ENCODE measurements at regions not wholly inside any gene's neighbourhood (a gene's known extent, or its start where the extent isn't known, plus 50 kb on each side); places are given as distances from the start of the nearest gene placed in this dataset.
A peak's percentile ranks its signal among the peaks of the same experiment; 100 is the strongest.

DNA sequence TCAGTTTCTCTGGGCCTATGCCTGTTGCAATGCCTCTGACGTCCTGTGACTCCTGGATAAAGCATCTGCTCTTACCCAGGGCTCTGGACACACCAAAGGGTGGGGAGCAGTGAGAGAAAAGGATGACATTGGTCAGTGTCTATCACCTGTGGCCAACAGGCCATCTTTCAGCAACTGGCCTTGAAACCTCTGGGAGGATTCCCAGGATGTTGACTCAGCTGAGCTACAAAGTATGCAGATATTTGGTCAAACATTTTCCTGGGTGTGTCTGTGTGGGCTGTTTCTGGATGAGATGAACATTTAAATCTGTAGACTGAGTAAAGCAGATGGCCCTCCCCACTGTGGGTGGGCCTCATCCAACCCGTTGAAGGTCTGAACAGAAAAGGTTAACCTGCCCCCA lies 149.9 kb downstream of the SPATA19 start:
- FAIRE-seq (no peak), DNase-seq (ENCODE audit: low read depth) (peak; percentile 1)
- no peaks in the 10 kb centered on the region for H3K36me3 ChIP-seq (ENCODE audit: control insufficient read depth, insufficient read depth, low read length)
- H3K27me3 ChIP-seq (ENCODE audit: control insufficient read depth, insufficient read depth, low read length), result no peaks in the 10 kb centered on the region
- TF ChIP-seq, protein P1, sequence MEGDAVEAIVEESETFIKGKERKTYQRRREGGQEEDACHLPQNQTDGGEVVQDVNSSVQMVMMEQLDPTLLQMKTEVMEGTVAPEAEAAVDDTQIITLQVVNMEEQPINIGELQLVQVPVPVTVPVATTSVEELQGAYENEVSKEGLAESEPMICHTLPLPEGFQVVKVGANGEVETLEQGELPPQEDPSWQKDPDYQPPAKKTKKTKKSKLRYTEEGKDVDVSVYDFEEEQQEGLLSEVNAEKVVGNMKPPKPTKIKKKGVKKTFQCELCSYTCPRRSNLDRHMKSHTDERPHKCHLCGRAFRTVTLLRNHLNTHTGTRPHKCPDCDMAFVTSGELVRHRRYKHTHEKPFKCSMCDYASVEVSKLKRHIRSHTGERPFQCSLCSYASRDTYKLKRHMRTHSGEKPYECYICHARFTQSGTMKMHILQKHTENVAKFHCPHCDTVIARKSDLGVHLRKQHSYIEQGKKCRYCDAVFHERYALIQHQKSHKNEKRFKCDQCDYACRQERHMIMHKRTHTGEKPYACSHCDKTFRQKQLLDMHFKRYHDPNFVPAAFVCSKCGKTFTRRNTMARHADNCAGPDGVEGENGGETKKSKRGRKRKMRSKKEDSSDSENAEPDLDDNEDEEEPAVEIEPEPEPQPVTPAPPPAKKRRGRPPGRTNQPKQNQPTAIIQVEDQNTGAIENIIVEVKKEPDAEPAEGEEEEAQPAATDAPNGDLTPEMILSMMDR (IDR thresholded peaks at IDR 0.05; ENCODE audit: insufficient read depth, low read length, severe bottlenecking), result no peak
- H3K4me3 ChIP-seq (ENCODE audit: low read depth, low read length), result no peak overlapping the region

- Histone ChIP-seq H3K4me3 (ENCODE audit: low read depth, low read length) (no peak overlapping the region), H3K27me3 (ENCODE audit: control insufficient read depth, insufficient read depth, low read length) (no peaks in the 10 kb centered on the region), H3K36me3 (ENCODE audit: control insufficient read depth, insufficient read depth, low read length) (no peaks in the 10 kb centered on the region)
- FAIRE-seq, result no peak
- TF ChIP-seq, protein P1 (IDR thresholded peaks at IDR 0.05; ENCODE audit: insufficient read depth, low read length, severe bottlenecking), result no peak
- DNase-seq (ENCODE audit: low read depth), result no peak
Measured at GRCh38 chr11:133694701-133695100, 150.6 kb downstream of the SPATA19 start.

DNA sequence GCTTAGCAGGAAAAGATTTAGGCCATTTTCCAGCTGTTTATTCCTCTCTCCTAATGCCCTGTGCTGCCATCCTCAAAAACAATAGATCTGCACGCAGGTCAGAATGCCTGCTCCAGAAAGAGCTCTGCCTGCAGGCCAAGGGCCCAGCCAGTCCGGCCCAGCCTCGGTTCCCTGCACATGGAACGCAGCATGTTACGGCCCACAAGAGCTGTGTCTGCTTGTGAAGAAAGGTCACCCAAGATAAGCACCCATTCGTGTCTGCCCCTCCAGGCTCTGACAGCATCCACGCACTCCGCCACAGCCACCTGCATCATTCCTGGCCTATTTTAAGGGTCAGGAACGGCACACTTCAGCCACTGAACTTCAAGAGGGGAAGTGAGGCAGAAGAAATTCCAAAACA lies 152.2 kb downstream of the SPATA19 start:
- TF ChIP-seq, protein P1 (IDR thresholded peaks at IDR 0.05; ENCODE audit: insufficient read depth, low read length, severe bottlenecking), result no peak
- no peaks in the 10 kb centered on the region for H3K36me3 ChIP-seq (ENCODE audit: control insufficient read depth, insufficient read depth, low read length)
- FAIRE-seq (no peak), DNase-seq (ENCODE audit: low read depth) (no peak)
- H3K4me3 ChIP-seq (ENCODE audit: low read depth, low read length), result no peak overlapping the region
- no peaks in the 10 kb centered on the region for H3K27me3 ChIP-seq (ENCODE audit: control insufficient read depth, insufficient read depth, low read length)

DNA sequence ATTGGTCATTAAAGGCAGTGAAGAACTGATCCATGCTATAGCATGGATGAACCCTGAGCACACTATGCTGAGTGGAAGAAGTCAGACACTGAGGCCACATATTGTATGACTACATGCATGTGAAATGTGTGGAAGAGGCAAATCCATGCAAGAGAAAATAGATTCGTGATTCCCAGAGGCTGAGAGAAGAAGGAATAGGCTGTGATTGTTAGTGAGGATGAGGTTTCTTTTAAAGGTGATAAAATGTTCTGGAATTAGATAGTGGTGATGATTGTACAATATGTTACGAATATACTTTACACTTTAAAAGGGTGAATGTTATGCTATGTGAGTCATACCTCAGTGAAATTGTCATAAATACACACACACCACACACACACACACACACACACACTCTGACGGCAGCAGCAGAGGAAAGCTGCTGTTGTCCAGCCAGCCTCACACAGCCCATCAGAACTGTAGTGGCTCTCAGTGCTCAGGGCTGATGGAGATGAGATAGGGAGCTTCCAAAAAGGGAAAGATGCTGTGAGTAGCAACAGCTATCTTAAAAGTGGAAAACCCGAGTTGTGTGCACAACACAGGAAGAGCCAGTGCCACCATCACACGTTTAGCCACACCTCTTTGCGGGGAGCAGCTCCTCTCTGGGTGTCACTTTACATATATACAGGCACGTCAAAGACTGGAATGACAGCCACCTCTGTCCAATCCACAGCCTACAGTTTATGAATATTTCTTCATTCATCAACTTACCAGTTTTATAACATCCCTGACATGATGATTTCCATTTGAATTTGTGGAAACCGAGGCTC lies 153.0 kb downstream of the SPATA19 start:
- DNase-seq (ENCODE audit: low read depth) (no peak), FAIRE-seq (no peak)
- Histone ChIP-seq H3K4me3 (ENCODE audit: low read depth, low read length) (no peak overlapping the region), H3K36me3 (ENCODE audit: control insufficient read depth, insufficient read depth, low read length) (no peaks in the 10 kb centered on the region), H3K27me3 (ENCODE audit: control insufficient read depth, insufficient read depth, low read length) (no peaks in the 10 kb centered on the region)
- TF ChIP-seq, protein P1 (IDR thresholded peaks at IDR 0.05; ENCODE audit: insufficient read depth, low read length, severe bottlenecking), result no peak

GRCh38 chr11:133687781-133688180 lies 155.5 kb upstream of the OPCML start:
- Histone ChIP-seq H3K27me3 (ENCODE audit: control insufficient read depth, insufficient read depth, low read length) (no peaks in the 10 kb centered on the region), H3K36me3 (ENCODE audit: control insufficient read depth, insufficient read depth, low read length) (no peaks in the 10 kb centered on the region), H3K4me3 (ENCODE audit: low read depth, low read length) (no peak overlapping the region)
- no peak for DNase-seq (ENCODE audit: low read depth)
- no peak for FAIRE-seq
- TF ChIP-seq, protein P1 (IDR thresholded peaks at IDR 0.05; ENCODE audit: insufficient read depth, low read length, severe bottlenecking), result no peak

GRCh38 chr11:133681901-133682300 lies 149.6 kb upstream of the OPCML start:
- no peak for DNase-seq (ENCODE audit: low read depth)
- no peaks in the 10 kb centered on the region for H3K27me3 ChIP-seq (ENCODE audit: control insufficient read depth, insufficient read depth, low read length)
- TF ChIP-seq, protein P1 (IDR thresholded peaks at IDR 0.05; ENCODE audit: insufficient read depth, low read length, severe bottlenecking), result no peak
- H3K4me3 ChIP-seq (ENCODE audit: low read depth, low read length), result no peak overlapping the region
- no peaks in the 10 kb centered on the region for H3K36me3 ChIP-seq (ENCODE audit: control insufficient read depth, insufficient read depth, low read length)
- FAIRE-seq, result no peak
